ENCODE measurements at regions not wholly inside any gene's neighbourhood (a gene's known extent, or its start where the extent isn't known, plus 50 kb on each side); places are given as distances from the start of the nearest gene placed in this dataset.
"Not testable (repeated sequence)": the region's sequence is repeated elsewhere in the genome, so short reads cannot be mapped to it uniquely, and the experiment has no call there.

DNA sequence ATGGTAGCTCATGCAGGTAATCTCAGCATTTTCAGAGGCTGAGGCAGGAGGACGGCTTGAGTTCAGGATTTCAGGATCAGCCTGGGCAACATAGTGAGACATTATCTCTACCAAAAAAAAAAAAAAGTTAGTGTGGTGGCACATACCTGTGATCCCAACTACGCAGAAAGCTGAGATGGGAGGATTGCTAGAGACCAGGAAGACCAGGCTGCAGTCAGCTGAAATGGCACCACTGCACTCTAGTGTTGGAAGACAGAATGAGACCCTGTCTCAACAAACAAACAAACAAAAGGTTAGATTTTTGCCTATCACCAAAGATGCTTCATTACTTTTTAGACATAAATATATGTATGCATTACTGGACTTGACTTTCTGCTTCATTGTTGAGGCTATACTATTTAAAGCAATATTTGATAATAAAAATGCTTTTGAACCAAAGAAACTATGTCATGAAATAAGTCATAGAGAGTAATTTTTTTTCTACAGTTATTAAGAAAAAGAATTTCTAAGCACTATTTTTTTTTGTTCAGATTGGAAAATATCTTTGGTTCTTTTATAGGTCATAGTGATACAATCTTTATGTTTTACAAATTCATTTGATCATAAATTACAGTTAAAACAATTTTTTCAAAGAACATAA lies 1180.1 kb upstream of the ATXN8OS start:
- peak; percentile 15 for DNase-seq

DNA sequence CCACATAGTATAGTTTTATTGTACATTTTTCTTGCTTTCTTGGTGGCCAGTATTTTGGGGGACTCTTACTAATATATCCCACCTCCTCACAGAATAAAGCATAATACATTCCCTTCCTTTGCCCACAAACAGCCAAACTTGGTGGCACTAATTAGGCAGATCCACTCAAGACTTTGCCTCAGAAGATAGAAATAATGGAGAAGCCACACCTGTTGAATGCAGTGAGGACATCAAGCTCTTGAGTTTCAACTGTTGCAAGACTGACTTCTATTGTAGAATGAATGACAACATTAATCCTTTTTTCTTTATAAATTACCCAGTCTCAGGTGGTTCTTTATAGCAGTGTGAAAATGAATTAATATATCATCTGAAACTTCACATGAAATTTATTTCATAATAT lies 1183.6 kb upstream of the ATXN8OS start:
- no peak for DNase-seq

DNA sequence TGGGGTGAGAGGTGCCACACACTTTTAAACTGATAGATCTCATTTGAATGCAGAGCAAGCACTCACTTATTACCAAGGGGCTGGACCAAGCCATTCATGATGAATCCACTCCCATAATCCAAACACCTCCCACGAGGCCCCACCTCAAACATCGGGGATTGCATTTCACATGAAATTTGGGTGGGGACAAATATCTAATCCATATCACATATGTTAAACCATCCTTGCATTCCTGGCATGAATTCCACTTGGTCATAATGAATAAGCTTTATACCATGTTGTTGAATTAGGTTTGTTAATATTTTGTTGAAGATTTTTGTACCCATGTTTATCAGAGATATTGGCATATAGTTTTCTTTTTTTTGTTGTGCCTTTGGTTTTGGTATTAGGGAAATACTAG lies 1198.7 kb upstream of the ATXN8OS start:
- DNase-seq, result no peak

DNA sequence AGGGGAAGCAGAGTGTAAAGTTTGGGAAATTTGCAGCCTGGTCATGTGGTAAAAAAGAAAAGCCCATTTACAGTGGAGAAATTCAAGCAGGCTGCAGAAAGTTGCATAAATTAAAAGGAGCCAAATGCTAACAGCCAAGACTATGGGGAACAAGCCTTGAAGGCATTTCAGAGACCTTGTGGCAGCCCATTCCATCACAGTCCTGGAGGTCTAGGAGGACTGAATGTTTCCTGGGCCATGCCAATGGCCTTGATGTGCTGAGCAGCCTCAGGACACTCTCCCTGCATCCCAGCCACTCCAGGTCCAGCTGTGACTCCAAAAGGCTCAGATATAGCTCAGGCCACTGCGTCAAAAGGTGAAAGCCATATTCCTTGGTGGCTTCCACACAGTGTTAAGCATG lies 1202.4 kb upstream of the ATXN8OS start:
- DNase-seq, result no peak

DNA sequence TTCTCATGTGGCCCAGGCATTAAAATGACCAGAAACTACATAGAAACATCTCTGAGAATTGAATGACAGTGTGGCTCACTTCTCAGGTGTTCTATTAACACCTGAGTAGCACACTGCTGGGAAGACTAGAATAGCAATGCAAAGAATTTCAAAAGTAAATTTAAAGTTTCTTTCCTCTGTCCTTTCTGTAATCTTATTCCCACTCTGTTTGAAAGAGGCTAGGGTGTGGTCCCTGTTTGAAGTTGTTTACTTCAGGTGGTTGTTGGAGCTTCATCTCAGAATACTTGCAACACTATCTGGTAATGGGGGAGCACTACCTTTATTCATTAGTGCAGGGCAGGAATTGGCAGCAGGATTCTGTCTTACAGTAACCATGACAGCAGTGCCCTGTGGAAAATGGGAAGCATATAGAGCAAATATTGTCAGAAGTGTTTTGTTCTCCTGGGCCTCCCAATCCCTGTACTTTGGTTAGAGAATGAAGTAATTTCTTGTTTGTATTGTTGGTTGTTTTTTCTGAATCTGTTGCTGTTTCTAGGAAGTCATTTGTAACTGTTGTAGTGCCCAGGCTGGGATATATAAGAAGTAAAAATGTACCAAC lies 1210.2 kb upstream of the ATXN8OS start:
- DNase-seq, result no peak

DNA sequence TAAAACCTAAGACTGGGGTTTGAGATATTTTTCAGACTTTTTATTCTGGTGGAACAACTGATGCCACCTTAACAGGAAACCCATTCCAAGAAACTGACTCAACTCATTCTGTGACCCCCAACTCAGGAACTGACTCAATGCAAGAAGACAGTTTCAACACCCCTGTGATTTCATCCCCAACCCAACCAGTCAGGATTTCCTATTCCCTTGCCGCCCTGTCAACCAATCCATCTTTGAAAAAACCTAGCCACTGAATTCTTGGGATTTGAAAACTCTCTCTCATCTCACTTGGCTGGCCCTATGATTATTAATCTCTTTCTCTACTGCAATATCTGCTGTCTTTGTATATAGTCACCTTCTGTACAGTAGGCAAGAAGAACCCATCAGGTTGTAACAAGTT lies 1211.9 kb upstream of the ATXN8OS start:
- no peak for DNase-seq

DNA sequence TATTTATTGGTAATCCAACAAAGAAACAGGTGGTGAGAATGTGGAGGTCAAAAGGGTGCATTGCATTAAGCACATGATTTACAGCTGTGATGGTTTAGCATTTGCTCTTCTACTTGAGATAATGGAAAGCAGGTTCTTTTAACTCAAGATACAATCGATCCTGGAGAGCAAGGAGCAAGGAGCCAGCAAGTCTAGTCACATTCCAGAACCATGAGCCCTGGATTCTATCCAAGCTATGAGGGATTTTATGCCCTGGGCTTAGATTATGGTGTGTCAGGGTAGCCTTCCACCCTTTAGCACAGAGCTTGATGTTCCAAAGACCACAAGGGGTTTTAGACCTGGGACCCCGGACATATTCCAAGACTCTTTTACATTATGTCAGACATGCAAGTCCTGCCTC lies 1213.9 kb upstream of the ATXN8OS start:
- not testable (repeated sequence) for DNase-seq

DNA sequence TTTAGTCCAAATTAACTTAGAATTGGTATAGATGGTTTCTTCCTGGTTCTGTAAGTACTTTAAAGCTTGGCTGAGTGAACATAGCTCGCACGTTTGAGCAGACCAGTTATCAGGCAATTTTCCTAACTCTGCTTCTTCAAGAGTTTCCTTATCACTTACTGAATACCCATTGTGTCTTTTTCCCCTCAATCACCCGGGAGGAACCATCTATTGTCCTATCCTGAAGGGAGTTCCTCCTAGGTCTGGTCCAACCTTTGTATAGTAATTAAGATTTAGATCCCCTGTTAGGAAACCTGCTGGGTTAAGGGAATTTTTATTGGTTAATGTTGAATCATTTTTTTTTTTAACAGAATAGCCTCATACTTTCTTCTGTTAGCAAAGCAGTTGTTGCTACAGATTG lies 1215.0 kb upstream of the ATXN8OS start:
- not testable (repeated sequence) for DNase-seq

DNA sequence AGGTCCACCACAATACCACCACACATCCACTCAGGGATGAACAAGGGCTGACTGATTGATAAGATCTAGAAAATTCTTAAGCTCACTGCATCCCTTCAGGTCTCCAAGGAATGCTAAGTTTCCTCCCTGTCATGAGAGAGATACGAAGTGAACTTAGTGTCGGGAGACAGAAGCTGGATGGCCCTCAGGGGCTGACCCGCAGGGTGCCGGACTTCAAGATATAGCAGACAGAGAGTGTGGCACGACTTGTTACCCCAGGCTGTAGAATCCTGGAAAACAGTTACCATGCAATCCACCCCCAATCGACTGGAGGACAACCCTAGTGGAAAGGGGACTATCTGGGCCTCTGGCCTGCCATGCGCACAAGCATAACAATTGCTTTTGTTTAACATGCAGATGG lies 1217.5 kb upstream of the ATXN8OS start:
- not testable (repeated sequence) for DNase-seq

DNA sequence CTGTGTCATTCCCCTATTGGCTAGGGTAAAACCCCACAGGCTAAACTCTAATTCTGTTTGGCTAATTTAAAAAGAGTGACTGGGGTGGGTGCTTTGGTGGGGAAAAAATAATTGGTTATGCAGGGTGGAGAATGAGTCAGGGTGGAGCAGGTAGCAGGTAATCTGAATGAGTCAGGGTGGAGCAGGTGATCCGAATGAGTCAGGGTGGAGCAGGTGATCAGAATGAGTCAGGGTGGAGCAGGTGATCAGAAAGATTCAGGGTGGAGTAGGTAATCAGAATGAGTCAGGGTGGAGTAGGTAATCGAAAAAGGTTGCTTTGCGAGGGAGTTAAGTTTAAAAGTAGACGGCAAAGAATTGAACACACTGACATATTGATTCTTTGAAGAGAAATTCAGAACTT lies 1218.8 kb upstream of the ATXN8OS start:
- DNase-seq, result no peak

DNA sequence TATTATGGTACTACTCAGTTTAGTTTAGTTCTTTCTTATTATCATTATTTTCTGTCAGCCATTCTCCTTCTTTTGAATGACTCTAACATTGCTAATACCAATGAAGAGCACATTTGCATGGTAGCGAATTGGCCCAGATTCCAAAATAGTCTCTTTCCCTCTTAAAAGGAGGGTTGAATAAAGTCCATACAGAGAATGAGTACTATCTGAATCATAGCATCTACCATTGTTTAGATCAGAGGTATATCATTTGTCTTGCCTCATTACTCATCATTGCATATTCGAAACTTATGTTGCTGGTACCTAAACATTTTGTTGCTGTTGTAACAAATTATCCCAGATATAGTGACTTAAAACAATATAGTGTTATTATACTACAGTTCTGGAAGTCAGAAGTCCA lies 1235.3 kb upstream of the ATXN8OS start:
- no peak for DNase-seq

DNA sequence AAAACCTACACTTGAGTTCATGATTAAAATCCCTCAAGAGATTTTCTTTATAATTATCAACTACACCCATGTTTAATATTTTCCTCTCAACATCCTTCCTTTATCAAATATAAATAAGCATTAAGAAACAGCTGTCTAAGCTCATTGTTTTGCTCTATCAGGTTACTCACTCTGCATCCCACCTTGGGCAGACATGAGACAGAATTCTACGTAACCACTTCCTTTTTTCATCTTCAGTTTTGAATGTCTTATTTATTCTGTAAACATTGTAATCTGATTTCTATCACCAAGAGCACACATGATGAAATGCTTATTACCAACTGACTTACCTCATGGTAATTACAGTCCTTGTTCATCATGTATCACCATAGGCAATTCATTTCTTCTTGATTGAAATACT lies 1256.6 kb upstream of the ATXN8OS start:
- no peak for DNase-seq

DNA sequence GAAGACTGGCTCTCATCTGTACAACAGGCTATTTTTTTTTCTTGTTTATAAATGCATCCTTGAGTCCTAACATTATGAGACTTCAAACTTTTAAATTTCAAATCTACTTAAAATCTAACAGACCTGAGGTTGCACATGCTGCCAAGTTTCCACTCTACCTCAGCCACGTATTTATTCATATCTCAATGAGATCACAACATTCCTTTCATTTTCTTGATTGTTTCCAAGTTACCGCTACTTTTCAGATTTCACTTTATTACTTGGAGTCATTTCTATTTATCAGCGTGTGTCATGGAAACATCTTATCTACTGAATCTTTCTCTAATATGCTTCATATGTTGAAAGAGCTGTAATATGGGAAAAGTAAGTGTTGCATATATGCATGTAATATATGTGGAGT lies 1257.5 kb upstream of the ATXN8OS start:
- DNase-seq, result no peak

DNA sequence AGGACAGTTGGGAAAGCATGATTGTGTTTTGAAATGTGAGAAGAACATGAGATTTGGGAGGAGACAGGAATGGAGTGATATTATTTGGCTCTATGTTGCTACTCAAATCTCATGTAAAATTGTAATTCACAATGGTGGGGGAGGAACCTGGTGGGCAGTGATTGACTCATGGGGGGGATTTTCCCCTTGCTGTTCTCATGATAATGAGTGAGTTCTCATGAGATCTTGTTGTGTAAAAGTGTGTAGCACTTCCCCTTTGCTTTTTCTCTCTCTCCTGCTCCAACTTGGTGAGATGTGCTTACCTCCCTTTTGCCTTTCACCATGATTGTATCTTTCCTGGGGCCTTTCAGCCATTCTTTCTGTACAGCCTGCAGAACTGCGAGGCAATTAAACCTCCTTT lies 1261.0 kb upstream of the ATXN8OS start:
- no peak for DNase-seq

DNA sequence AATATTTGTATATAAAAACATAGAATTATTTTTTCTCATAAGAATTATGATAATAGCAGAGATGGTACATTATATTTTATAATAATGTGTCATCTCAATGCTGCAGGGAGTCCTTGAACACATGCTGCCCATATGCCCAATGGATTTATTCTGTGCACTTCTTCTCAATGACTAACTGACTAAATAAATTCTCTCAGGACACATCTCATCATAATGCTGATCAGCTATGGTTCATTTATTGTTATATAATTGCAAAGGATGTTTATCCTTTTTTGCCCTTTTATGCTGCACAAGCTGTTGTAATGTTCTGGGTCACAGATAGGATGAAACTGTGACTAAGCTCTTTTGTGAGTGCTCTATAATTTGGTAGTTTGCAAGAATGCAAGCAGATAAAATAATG lies 1273.3 kb upstream of the ATXN8OS start:
- no peak for DNase-seq

DNA sequence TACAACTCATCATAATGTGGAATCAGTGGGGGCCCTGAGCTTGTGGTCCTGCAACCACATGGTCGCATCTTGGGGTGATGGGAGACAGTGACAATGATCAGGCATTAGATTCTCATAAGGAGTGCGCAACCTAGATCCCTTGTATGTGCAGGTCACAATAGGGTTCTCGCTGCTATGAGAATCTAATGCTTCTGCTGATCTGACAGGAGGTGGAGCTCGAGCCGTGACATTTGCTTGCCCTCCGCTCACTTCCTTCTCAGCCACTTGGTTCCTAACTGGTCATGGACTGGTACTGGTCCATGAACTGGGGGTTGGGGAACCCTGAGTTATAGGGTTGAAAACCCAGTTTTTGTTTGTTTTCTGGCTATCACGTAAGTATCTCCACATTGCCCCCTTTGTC lies 1290.9 kb upstream of the ATXN8OS start:
- no peak for DNase-seq

DNA sequence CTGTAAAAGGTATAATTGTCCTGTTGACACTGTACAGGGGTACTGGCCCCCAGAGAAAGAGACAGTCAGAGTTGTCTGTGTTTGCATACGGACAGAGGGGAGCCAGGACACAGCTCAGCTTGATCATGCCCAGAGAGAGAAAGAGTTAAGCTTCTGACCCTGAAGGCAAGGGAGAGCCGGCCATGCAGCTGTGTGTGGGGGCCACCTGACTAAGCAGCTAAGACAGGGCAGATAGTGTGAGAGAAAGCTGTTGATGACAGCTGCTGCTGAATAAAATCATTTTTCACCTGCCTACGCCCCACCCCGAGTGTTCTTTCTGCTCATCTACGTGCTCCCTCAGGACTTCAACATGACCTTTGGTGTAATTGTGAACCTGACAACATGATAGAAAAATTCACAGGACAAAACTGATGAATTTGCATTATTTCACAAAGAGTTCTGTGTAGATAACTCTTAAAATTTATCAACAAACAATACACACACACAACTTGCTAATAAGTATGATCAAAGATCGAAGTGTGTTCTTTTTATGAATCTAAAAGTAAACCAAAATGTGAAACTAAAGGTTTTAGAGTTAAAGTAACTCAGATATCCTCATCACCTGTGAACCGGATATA lies 1294.3 kb upstream of the ATXN8OS start:
- no peak for DNase-seq

DNA sequence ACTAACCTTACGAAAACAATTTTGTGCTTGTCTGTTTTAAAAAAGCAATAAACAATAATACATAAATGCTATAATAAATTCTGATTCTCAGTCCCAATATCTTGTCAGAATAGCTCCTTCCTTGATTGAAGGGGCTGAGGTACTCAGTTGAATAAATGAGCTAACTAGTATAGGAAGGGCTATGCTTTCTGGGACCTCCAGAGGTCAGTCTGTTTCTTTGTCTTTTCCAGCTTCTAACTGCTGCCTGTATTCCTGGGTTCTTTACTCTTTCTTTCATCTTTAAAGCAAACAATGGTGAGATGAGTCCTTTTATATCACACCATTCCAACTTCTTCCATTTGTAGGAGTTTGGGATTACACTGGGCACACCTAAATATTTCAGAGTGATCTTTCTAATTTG lies 1297.0 kb upstream of the ATXN8OS start:
- no peak for DNase-seq

DNA sequence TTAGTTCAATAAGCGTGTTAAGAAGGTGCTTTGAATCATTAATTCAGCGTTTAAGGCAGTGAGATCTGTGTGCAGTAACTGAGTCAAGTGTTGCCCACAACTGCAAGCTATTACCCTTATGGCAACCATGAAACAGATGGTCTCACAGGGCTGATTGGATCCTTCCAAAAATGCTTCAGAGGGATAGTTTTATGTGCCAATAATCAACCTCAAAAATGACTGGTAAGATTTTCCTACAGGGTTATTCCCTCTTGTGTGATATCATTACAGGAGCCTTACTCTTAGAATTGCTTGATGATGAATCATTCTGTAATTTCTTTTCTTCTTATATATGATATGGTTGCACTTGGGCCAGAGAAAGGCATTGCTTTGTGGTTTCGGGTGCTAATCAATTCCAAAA lies 1299.2 kb upstream of the ATXN8OS start:
- no peak for DNase-seq

DNA sequence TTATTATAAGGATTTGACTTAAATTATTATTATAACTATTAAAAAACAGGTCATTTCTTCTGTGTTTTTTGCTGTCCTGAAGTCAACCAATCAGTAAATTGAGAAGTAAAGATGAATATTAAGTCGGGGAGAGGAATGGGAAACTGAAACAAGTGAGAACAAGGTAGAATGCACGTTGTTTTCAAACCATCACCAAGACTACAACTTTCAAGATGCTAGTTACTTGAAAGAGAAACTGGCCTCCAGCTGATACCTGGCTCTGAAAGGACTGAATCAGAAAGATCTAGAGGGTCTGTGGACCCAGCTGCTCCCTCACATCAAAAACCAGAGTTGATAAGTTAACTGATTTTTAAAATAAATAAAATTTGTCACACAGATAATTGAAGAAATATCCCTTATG lies 1301.5 kb upstream of the ATXN8OS start:
- DNase-seq, result no peak

DNA sequence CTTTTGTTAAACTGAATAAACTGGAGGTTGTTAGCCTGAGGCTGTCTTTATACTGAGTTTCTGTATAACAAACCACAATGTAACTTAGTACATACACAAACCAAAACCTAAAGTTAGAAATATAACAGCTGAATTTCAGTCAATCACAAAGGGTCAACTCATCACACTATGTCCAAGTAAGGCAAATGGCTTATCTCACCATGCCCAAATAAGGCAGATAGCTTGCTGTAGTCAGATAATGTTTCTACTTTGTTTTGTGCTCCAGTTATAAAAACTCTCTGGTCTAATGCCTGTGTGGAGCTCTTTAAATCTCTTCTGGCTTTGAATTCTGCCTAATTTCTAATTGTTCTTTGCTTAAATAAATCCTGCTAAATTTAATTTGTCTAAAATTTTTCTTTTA lies 1323.4 kb upstream of the ATXN8OS start:
- DNase-seq, result no peak

DNA sequence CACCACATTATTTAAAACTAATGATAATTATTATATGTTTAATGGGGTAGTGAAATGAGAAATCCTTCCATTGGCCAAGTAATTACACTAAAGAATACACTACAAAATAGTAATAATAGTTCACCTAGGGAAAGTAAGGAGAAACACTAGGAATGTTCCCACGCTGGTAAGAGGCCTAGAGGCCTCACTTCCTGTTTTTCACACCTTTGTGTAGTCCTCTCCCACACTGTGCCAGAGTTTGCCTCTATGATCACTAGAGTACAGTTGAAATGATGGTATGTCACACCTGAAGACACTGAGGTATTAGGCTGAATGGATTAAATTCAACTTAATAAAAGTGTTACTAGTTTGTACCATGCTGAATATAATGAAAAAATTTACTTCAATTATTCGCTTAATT lies 1348.0 kb upstream of the ATXN8OS start:
- DNase-seq, result no peak

DNA sequence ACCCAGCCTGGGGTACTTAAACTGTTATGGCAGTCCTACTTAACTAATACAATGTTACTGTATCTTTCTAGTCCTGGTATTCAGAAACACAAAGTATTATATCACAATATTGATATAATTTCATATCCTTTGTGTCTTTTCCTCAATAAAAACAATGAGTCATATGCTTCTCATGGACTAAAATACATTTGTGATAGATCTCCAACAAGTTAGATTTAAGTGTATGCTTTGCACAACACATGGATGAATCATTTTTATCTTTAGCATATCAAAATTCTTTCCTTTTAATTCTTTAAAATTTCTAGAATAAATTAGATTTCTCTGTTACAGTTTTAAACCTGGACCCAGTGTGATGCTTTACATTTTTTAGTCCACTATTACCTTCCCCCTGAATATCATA lies 1357.8 kb upstream of the ATXN8OS start:
- no peak for DNase-seq

DNA sequence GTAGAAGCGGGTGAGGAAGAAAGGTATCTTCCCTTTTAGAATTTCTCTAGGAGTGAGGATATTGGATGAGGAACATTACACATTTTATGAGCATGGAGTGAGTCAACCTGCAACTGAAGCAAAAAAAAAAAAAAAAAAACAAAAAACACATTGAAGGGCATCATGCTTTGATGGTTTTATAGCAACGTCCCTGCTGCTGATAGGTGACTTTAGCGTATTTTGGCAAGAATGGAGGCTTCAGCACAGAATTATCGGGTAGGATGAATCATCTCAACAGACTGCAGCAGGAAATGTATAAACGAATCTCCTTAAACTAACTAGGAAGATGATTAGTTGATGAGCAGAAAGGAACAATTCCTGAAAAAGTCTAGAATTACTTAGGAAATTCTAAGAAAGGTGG lies 1359.6 kb upstream of the ATXN8OS start:
- no peak for DNase-seq

DNA sequence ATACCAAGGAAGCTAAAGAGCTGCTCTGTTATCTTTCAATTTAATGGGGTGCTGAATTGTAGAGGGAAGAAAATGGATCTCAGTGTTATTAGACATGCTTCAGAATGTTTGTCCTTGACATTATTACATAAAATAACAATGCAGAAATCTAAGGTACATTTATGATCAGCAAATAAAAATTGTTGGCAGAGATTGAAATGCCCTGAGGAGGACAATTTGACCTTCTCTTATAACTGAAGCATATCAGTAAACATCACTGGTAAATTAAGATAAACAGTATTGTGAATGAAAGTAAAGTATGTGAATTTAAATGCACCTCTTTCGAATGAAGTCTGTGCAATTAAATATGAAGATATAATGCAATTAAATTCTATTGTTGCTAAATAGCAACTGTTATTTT lies 1362.1 kb upstream of the ATXN8OS start:
- no peak for DNase-seq

Measured in hematopoietic multipotent progenitor cell treated with erythropoietin and hydrocortisone succinate and interleukin-3 and kit ligand, for 6 days (in vitro differentiated cells).